GM20000 (cell line): ENCODE measurements at regions not wholly inside any gene's neighbourhood (a gene's known extent, or its start where the extent isn't known, plus 50 kb on each side); places are given as distances from the start of the nearest gene placed in this dataset.

Source experiments
- DNase-seq: peaks from one replicate; pipeline ENCODE4 v3.0.0; 2012; ENCODE audit warnings: low spot score
- TF ChIP-seq, protein P1 (sequence below): IDR thresholded peaks from 2 replicates; pipeline ENCODE4 v1.5.1; 2012; ENCODE audit warnings: mild to moderate bottlenecking, control low read depth; ENCODE audit errors: extremely low read depth, missing control alignments

DNA sequence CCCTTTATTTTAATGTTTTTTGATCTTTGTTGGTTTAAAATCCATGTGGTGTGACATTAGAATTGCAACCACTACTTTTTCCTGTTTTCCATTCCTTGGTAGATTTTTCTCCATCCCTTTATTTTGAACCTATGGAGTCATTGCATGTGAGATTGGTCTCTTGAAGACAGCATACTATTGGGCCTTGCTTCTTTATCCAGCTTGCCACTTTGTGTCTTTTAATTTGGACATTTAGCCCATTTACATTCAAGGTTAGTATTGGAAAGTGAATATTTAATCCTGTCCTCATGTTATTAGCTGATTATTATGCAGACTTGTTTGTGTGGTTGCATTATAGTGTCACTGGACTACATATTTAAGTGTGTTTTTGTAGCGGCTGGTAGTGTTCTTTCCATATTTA lies 782.9 kb downstream of the SLC4A3 start:
- DNase-seq, result no peak
- TF ChIP-seq, protein P1, sequence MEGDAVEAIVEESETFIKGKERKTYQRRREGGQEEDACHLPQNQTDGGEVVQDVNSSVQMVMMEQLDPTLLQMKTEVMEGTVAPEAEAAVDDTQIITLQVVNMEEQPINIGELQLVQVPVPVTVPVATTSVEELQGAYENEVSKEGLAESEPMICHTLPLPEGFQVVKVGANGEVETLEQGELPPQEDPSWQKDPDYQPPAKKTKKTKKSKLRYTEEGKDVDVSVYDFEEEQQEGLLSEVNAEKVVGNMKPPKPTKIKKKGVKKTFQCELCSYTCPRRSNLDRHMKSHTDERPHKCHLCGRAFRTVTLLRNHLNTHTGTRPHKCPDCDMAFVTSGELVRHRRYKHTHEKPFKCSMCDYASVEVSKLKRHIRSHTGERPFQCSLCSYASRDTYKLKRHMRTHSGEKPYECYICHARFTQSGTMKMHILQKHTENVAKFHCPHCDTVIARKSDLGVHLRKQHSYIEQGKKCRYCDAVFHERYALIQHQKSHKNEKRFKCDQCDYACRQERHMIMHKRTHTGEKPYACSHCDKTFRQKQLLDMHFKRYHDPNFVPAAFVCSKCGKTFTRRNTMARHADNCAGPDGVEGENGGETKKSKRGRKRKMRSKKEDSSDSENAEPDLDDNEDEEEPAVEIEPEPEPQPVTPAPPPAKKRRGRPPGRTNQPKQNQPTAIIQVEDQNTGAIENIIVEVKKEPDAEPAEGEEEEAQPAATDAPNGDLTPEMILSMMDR, result no peak

DNA sequence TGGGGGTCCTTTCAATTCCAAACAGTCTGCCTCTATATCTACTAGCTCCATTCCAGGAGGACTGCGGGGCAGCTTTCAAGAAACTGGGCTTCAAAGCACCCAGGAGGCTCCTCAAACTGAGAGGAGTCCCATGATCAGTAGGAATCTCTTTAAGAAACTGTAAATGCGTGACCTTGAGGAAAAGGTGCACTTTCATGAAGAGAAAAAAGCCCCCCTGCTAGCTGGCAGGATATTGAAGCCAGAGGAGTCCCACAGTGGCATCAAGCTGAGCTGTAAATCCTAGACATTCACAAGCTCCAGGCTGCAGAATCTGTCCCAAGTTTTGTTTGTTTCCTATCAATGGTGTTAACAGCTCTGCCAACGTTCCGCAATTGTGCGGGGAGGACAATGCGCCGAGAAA lies 790.1 kb downstream of the SLC4A3 start:
- TF ChIP-seq, protein P1, result no peak

GRCh38 chr2:220419647-220420046 lies 792.2 kb downstream of the SLC4A3 start:
- TF ChIP-seq, protein P1, result no peak
- no peak for DNase-seq

More for the DNA sequence above, 790.1 kb downstream of the SLC4A3 start:
- no peak for DNase-seq

DNA sequence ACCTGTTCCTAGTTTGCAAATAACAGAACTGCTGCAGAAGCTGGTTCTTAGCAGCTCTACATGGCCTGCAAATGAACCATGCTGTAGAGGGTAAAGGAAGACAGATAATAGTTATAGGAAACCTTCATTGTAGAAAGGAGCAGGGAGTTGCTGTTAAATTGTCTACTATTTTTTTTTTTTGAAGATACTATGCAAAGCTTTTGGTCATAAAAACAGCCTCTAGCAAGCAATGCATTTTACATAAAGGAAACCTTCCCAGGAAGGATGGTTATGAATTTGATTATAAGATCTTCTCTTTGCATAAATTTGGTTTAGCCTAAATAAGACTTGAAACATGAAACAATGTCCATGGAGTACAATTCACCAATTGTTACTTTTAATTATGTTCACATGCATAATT lies 793.4 kb downstream of the SLC4A3 start:
- DNase-seq, result no peak
- TF ChIP-seq, protein P1, result no peak

- TF ChIP-seq, protein P1, result no peak
Measured at GRCh38 chr2:220422676-220423075, 795.2 kb downstream of the SLC4A3 start.

DNA sequence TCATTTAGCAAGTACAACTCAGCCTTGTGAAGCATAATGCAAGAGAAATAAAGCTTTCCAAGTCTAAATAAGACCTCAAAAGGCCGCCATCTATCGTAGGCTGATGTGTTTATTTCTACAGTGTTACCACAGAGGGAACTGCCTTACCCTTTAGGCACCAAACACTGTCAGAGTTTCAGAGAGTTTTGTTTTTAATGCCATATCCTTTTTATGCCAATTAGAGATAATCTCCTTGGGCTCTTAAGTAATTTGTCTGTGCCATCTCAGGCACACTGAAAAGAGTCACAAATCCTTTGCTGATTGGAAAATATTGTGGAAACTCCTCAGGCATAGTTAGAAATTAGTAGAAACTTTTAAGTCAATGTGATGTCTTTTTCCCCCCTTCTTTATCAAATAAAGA lies 797.1 kb downstream of the SLC4A3 start:
- DNase-seq, result no peak
- TF ChIP-seq, protein P1, result no peak

More at GRCh38 chr2:220422676-220423075, 795.2 kb downstream of the SLC4A3 start:
- DNase-seq, result no peak

- DNase-seq, result peak; percentile 2
- TF ChIP-seq, protein P1, result no peak
Measured at GRCh38 chr2:220432645-220433044, 805.2 kb downstream of the SLC4A3 start.
